NCI-H82 treated with DMSO at 0.1 percent for 48 hours (cell line): ENCODE measurements at regions not wholly inside any gene's neighbourhood (a gene's known extent, or its start where the extent isn't known, plus 50 kb on each side); places are given as distances from the start of the nearest gene placed in this dataset.
A peak's percentile ranks its signal among the peaks of the same experiment; 100 is the strongest.

Experiments used
- DNase-seq: peaks from one replicate; lab custom pipeline; 2025; ENCODE audit not compliant: unreplicated experiment; lab: John Stamatoyannopoulos, UW

DNA sequence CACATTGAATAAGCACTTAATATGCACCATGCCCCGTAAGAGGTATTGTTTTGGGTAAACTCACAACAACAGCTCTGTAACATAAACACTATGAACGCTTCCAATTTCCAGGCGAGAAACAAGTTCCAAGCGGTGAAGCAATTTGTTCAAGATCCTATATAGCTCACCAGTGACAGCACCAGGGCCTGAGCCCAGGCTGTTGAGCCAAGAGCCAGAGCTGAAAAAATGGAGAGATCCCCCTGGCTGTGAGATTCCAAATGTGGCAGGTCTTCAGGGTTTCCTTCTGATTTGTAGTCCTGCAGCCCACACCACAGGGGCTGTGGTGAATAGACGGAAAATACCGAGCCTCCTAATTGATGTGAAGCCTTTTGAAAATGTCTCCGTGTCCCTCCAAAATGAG is 268.0 kb upstream of the KIRREL3 start:
- DNase-seq, result no peak

DNA sequence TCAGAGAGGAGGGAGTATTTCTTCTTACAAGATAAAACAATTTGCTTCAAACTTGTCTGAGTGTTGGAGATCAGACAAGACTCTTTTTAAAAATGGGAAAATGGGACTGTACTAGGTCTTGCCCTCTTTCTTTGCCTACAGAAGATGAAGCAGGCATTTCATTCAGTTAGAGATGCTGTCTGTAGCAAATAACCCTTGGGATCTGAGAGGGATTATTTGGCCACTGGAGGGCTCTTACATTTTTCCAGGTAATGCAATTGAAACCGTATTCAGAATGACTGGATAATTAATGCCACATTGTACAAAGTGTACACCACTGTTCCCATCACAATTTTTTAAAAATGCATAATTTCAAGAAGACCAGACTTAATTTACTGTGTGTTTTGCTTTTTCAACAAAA is 258.5 kb upstream of the KIRREL3 start:
- DNase-seq, result no peak

DNA sequence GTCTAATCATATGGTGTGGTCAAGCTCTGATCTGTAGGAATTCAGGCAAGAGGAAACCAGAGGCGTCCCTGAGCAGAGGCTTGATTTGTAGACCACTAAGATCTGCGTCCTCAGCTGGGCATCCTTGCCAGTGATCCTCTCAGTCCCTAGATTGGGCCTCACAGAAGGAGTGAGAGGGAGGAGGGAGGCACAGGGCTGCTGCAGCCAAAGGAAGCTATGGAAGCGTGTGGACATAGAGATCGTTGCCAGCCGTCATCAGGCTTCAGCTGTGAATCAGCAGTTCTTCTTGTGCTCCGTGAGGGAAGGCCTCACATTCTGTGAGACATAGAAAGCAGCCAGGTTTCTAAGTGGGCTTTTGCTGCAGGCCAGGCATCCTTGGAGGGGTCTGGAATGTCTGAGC is 254.6 kb upstream of the KIRREL3 start:
- DNase-seq, result no peak

DNA sequence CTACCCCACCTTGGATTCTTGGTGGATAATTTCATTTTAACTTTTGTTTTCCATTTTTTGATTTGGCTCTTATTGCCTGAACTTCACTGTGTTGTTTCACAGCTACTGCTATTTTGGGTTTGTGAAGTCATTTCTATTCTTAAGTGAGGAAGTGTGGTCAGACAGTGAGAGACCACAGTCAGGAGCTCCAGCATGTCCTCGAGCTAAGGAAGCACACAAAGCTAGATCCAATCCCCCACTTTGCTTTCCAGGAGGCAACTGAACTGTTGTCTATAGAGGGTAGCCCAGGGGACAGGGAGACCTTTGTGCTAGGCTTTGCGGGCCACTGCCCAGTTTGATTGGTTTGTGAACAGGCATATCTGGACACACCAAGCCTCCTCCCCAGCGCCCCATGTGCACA is 251.8 kb upstream of the KIRREL3 start:
- no peak for DNase-seq

DNA sequence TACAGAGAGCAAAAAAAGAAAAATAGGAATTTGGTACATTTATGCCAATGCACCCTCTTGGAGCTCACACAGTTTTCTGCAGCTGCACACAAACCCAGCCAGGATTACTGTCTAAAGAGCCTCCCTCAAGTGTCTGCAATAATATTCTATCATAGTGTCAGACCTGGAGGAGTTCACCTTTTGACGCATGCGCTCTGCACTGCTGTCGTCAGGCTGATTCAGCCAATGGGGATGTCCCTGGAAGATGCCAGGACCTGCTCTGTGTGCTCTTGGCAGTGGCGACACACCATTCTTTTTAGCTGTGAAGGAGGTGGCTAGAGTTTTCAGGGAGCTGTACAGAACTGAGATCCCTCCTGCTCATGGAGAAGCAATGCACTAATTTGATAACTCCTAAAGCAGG is 249.0 kb upstream of the KIRREL3 start:
- no peak for DNase-seq

DNA sequence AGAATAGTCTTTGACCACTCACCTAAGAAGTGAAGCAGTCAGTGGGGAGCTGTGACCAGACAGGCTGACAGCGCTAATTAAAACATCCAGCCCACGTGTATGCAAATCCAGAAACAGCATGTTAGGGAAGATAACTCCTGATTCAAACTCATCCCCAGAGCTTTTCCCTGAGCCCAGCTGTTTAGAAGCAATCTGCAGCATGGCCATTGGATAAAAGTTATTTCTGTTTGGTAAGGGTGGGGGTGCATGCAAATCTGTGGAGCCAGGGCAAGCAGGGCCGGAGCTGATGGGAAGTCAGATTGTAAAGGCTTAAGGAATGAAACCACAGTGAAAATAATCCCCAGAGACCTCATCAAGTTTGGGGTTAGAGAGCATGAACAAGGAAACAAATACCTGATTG is 247.9 kb upstream of the KIRREL3 start:
- no peak for DNase-seq

DNA sequence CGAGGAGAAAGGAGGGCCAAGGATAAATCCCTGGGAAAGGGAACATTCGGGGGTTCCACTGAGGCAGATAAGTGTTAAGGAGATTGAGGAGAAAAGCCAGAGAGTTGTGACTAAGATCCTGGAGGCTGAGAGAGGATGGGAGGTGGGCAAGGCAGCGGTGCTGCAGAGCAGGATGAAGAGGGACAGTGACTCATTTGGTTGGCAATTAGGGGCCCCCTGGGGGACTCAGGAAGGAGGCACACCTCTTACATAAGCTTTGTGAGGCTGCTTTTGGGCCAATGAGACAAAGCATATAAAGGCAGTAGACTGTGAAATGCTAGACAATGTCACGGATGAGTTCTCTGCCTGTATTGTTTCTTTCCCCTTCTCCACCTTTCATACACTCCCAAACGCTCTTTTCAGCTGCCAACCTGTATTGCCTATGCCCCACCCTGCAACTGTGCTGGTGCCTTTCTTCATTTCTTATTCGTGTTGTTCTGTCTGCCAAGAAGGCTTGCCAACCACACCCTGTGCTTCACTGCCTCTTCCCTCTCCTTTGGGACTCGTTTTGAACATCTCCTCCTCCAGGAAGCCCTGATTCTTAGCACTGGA is 246.8 kb upstream of the KIRREL3 start:
- DNase-seq, result no peak

DNA sequence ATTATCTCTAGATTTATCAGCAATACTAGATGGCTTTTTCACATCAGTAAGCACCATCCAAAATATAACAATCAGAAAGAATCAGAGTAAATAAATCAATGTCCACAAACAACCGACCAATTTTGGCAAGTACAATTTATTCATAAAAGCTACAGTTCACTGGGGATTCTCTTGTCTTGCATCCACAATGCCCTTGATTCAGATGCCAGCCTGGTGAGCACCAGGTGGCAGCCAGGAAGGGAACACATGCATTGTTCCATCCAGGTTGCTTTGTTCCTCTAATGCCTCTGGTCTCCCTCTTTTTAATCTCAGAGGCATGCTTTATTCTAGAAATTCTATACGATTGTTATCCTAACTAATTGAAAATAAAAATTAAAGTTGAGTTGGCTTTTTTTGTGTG is 242.1 kb upstream of the KIRREL3 start:
- DNase-seq, result no peak

DNA sequence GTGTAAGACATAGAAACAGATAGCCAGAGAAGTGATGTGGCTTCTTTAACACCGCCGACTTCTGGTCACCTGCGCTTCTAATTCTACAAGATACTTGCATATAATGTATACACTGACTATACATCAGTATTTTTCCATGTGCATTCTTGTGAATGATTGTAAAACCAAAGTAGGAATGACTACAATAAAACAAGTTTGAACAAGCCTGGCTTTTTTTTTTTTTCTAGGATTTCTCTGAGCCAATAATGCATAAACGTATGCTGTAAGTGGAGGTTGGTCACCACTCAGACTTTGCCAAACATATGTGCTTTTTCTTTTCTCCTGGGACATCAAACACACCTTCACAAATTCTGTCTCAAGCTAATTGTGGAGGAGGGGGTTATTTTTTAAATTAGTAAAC is 237.8 kb upstream of the KIRREL3 start:
- DNase-seq, result no peak

DNA sequence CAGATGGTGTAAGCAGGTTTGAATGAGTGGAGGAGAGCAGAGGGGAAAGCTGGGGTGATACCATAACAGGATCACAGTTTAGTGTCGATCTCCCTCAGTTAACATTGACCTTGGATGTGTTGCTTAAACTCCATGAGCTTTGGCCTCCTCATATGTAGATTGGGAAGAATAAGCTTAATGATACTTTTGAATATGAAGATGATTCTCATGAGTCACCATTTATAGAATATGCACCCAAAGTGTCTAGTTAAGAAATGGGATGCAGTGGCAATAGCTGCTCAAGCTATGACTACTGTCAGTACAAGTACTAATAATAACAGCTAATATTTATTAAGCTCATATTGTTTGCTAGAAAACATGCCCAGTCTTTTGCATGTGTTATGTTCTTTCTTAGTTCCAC is 236.2 kb upstream of the KIRREL3 start:
- DNase-seq, result peak; percentile 76

DNA sequence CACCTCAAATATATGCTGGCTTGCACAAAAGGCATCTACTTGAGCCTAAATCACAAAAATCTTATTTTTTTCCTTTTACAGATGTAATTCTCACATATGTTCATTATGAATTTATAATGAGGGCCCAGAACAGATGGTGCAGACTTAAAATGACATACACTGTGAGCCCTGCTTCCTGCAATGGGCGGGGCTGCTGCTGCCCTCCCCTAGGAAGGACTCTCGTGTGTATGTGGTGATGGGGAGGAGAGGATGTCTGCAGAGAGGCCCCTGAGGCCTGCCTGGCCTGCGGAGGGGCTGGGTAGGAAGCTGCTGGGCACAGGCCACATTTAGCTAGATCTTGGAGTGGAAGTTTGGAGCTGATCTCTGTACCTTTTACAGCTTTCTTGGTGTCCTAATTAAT is 233.4 kb upstream of the KIRREL3 start:
- DNase-seq, result peak; percentile 21

DNA sequence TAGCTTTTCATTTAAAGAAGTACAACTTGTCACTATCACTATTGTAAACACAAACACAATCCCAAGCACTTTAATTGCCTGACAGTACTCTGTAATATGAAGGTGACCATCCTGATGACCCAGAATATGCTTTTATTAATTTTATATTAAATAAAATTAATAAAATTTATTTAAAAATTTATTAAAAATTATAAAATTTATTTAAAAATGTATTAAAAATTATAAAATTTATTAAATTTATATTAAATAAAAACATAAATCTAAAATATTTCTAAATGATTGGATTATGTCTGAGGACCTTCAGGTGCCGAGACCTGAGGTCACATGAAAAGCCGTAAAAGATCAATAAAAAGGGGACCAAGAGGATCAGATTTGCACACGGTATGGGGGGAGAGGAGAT is 229.8 kb upstream of the KIRREL3 start:
- no peak for DNase-seq

DNA sequence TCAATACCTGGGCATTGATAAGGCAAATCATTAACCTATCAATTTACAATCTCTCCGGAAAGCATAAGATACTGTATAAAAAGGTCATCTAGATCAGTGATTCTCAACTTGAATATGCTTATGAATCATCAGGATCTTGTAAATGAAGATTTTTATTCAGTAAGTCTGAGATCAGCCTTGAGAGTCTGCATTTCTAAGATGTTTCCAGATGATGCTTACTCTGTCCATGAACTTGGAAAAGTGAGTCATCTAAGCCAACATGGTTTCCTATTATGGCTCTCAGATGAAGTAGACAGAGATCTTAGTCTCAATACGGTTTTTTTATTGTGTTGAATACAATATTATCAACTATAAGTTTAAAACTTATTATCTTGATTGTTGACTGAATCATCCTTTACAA is 226.4 kb upstream of the KIRREL3 start:
- no peak for DNase-seq

DNA sequence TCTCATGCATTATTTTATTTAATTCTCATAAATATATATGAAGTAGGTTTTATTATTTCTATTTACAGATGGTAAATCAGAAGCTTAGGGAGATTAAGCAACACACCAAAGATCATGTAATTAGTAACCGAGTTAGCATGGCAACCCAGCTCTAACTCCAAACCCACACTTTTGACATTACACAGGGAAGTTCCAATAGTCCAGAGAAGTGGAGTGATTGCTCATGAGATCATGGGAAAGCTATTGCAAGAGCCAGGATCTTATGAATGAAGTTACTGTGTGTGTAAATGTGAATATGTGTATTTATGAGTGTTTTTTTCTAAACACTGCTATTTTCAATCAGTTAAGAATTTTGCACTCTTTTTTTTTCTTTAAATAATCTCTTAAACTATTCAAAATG is 225.8 kb upstream of the KIRREL3 start:
- DNase-seq, result no peak

DNA sequence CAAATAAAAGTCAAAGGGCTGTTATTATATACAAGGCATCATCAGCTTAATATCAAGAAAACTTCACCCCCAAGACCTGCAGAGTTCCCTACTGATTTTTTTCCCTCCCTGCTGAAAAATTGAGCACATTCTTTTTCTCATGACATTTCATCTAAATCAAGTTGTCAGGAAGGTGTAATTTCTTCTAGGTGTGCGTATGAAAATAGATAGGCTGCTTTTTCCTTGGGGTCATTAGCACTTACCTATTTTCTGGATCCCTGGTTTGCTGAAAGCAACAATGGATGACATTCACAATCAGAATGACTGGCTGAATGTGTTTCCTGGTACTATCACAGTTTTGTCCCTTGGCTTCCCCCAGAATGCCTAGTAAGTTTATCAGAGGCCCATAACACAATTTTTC is 225.0 kb upstream of the KIRREL3 start:
- DNase-seq, result no peak

DNA sequence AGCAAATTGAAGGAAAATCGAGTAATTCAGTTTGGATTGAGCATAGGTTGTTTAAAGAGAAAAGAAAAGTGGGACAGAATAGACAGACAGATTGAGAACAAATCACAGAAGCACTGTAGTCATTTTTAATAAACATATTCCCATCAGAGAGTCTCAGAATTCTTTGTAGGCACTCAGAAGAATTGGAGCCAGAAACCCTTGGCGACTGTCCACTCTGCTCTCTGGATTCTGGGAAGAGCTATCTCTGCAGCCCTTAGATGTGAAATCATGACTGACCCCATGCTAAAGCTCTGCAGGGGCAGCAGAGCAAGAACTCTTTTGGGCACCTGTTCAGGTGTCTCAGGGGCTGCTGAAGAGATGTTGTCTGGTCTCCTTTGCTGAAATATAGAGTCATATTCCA is 223.7 kb upstream of the KIRREL3 start:
- no peak for DNase-seq

DNA sequence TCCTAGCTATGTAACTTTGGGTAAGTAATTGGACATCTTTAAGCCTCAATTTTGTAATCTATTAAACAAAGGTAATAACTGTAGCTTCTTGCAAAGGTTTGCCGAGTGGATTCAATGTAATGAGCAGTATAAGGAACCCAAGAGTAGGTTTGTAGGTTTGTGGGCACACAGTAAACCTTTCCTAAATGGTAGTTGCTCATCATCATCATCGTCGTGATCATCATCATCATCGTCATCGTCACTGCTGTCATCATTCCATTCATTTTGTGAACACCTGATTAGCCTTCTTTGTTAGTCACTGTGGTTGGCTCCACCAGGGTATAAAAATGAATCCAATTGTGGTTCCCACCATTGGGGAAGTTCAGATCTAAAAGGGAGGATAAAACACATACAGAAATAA is 223.1 kb upstream of the KIRREL3 start:
- DNase-seq, result no peak

DNA sequence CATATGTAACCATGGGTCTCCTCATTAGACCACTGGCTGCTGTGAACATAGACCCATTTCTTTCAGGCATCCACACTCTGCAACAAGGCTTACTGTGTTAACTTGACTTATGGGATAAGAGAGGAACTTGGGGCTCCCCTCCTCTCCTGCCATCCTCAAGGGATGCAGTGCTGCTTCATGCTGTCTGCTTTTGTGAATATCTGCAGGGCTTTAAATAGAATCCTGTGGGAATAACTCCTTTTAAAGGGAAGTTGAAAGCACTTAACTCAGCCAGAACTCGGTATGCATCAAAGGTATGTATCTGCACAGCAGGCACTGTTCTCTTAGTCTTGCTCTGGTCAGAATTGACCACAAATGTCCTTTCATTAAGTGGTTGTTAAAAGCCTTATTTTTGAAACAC is 222.5 kb upstream of the KIRREL3 start:
- no peak for DNase-seq

DNA sequence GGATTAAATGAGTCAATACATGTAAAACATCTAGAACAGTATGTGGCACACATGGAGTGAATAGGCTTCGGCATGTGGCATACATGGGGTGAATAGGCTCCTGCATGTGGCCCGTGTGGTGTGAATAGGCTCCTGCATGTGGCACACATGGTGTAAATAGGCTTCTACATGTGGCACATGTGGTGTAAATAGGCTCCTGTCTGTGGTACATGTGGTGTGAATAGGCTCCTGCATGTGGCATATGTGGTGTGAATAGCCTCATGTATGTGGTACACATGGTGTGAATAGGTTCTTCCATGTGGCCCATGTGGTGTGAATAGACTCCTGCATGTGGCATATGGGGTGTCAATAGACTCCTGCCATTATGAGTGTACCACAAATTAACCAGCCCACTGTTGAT is 219.1 kb upstream of the KIRREL3 start:
- no peak for DNase-seq

DNA sequence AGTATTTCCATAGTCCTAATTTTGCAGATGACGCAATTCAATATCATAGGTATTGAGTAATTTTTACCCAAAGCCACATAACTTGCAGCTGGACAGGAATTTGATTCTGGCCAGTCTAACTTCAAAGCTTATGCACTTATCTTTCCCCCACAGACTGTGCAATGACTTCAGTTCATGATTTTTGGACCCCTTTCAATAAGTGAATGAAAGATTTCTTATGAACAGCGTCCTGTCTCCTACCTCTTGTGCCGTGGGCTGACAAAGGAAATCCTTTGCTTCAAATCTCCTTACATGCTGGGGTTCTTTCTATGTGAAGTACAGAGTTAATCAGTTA is 217.7 kb upstream of the KIRREL3 start:
- DNase-seq, result no peak

DNA sequence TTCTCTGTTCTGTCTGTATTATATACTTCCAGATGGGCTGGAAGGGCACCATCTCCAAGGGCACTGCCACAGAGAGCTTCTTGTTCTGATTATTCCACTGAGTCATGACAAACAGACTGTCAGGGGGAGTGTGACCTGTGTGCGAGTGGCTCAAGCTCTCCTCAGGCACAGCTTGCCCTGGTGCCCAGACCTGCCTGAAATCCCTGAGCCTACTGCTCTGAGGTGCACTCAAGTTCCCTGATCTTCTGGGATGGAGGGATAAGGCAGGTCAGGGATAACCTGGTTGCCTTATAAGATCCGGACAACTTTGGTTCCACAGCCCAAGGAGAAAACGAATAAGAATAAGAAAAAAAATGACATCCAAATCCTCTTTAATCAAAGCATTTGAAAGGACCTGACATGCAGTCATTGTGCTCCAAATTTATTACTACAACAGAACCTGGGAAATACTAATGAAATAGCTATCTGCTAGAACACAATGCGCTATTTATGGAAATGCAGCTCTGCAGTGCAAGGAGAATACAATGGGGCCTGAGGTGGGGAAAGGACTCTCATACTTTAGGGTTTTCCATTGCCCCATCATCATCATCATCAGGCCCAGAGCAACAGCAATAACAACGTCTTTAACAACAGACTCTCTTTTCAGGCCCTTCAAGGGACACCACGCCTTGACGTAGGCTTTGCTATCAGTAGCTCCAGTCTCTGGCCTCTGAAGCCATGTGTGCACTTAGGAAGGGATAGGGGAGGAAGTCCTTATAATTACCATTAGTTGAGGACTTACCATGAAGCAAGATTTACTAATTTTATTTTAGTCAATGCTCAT is 217.1 kb upstream of the KIRREL3 start:
- no peak for DNase-seq

DNA sequence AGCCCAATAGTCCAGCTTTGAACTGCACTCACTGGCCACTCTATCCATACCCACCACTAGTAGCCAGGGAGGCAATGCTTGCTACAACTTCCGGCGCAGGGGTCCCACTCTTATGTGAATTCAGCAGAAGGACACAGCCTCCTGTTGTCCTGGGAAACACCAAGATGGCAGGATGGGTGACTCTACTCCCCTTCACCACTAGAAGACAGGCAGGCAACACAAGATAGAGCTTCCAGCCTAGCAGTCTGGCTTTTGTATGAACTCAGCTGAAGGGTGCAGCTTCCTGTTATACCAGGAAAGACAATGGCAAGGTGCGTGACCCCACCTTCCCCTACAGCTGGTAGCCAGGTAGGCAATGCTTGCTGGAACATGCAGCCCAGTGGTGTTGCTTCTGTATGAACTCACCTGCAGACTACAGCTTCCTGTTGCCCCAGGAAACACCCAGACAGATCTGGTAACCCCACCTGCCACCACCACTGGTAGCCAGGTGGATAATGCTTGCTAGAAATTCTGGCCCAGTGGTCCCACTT is 205.2 kb upstream of the KIRREL3 start:
- DNase-seq, result no peak

DNA sequence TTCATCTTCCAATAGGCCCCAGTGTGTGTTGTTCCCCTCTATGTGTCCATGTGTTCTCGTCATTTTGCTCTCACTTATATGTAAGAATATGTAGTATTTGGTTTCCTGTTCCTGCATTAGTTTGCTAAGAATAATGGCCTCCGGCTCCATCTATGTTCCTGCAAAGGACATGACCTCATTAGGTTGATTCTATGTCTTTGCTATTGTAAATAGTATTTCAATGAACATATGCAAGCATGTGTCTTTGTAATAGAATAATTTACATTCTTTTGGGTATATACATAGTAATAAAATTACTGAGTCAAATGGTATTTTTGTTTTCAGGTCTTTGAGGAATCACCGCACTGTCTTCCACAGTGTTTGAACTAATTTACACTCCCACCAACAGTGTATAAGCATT is 202.9 kb upstream of the KIRREL3 start:
- DNase-seq, result no peak
